HG03565 (cell line): ENCODE measurements at regions not wholly inside any gene's neighbourhood (a gene's known extent, or its start where the extent isn't known, plus 50 kb on each side); places are given as distances from the start of the nearest gene placed in this dataset.
A peak's percentile ranks its signal among the peaks of the same experiment; 100 is the strongest.
"Not testable (repeated sequence)": the region's sequence is repeated elsewhere in the genome, so short reads cannot be mapped to it uniquely, and the experiment has no call there.

Source experiments
- ATAC-seq: cut with Tn5 transposase; IDR thresholded peaks from one replicate; pipeline ENCODE4 v1.9.1; 2021; ENCODE audit warnings: mild to moderate bottlenecking, moderate library complexity; ENCODE audit not compliant: unreplicated experiment

- ATAC-seq, result no peak
Measured at GRCh38 chr1:112855152-112855828, 100.7 kb downstream of the SLC16A1 start.

- not testable (repeated sequence) for ATAC-seq
Measured at GRCh38 chr1:112854368-112854984, 101.5 kb downstream of the SLC16A1 start.

DNA sequence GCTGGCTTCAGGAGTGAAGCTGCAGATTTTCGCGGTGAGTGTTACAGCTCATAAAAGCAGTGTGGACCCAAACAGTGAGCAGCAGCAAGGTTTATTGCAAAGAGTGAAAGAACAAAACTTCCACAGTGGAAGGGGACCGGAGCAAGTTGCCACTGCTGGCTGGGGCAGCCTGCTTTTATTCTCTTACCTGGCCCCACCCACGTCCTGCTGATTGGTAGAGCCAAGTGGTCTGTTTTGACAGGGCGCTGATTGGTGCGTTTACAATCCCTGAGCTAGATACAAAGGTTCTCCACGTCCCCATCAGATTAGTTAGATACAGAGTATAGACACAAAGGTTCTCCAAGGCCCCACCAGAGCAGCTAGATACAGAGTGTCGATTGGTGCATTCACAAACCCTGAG is 102.1 kb downstream of the SLC16A1 start:
- ATAC-seq, result not testable (repeated sequence)

- no peak for ATAC-seq
Measured at GRCh38 chr1:112852934-112853333, 103.1 kb downstream of the SLC16A1 start.

GRCh38 chr1:112852276-112852675 is 103.7 kb downstream of the SLC16A1 start:
- ATAC-seq, result no peak

- ATAC-seq, result no peak
Measured at GRCh38 chr1:112850034-112850757, 105.8 kb downstream of the SLC16A1 start.

DNA sequence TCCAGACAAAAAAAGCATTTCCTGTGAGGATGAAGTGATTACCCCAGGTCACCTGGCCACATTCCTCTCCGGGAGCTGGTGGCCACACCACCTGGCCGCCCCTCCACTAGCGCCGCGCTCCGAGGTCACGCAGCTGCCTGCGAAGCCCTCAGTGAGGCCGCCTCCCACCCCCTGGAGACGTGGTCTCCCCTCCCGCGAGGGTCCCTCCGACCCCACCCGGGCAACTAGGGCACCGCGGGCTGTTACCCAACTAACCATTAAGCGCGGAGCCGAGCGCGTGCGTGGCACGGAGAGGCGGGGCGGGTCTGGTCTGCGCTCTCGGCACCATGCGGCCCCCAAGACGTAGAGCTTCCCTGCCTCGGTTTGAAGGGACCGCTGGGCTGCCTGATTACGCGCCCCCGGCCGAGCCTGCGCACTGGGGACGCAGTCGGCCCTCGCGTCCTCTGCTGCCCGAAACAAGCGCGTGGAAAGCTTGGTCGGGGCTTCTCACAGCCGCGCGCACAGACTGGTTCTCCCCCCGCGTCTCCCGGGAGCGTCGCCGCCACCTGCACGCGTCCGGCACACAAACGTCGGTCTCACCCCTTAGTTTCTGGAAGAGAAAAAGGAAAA is 106.5 kb downstream of the SLC16A1 start:
- ATAC-seq, result no peak

DNA sequence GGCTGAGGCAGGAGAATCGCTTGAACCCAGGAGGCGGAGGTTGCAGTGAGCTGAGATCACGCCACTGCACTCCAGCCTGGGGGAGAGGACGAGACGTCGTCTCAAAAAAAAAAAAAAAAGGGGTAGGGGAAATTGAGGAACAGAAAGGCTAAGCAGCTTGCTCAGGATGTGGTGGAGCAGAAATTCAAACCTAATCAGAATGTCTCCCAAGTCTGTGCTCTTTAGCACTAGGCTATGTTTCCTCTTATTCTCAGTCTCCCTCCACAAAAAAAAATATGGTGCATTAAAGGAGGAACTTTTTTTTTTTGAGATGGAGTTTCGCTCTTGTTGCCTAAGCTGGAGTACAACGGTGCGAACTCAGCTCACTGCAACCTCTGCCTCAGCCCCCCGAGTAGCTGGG is 114.2 kb downstream of the SLC16A1 start:
- ATAC-seq, result no peak

DNA sequence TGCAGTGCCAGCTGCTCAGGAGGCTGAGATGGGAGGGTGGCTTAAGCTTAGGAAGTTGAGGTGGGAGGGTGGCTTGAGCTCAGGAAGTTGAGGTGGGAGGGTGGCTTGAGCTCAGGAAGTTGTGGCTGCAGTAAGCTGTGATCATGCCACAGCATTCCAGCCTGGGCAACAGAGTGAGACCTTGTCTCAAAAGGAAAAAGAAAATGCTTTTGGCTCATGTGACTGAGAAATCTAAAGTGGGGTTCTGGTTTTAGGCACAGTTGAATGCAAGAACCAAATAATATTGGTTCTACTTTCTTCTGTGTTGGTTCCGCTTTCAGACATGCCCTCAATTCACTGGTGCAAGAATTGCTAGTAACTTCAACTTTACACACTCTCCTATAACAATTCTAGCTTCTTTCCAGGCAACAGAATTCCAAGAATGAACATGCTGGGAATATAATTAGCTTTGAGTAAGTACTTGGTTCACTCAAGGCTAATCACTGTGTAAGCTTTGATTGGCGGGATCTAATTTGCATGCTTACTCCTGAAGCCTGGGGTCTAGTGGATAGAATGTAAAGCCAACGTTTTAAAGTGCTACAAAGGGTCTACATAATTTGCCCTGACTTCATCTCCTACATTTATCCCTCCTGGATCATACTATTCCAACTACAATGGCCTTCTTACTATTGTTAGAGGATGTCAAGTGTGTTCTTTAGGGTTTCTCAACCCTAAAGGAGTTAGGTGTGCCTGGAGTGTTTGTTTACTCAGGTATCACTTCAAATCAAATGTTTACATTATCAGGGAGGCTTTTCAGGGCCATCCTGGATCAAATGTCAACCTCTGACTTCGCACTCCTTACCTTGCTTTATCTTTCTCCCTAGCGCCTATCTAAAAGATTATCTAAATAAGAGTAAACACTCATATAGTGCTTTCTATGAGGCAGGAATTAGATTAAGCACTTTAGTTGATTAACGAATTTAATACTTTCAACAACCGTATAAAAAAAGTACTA is 115.1 kb downstream of the SLC16A1 start:
- ATAC-seq, result peak; percentile 57

DNA sequence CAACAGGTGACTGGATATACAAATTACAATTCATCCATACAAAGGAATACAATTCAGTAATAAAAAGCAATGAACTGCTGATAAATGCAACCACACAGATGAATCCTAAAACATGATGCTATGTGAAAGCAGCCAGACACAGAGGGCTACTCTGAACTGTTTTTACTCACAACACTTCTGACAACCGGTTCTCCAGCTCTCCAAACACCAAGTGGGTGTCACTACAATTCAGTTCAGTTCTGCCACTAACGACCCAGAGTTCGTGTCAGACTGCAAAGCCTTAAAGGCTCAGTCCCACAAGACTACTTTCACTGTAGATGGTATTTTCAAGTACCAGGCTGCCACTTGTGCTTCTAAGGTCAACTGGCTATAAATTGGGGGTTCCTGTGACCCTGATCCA is 119.4 kb downstream of the SLC16A1 start:
- no peak for ATAC-seq

DNA sequence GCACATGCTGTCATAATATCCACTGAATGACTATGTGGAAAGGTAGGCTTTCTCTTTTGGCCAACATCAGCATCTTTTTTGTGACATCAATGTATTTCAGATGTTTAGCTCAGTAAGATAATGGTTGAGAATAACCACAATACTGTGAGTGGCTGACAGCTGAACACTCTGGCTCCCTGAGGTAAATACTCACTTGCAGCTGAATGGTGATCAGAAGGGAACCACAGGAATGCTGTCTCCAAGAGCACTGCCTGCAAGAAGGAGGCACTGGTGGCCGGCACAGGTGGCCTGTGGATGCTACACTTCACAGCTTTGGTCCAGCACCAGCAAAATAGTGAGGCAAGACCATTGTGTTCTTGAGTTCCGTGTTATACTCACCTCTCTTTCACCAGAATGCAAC is 118.7 kb upstream of the PPM1J start:
- ATAC-seq, result no peak

- ATAC-seq, result not testable (repeated sequence)
Measured at GRCh38 chr1:112832259-112832658, 117.1 kb upstream of the PPM1J start.

GRCh38 chr1:112829691-112830090 is 114.6 kb upstream of the PPM1J start:
- not testable (repeated sequence) for ATAC-seq

GRCh38 chr1:112828716-112829115 is 113.6 kb upstream of the PPM1J start:
- ATAC-seq, result no peak

GRCh38 chr1:112827391-112827790 is 112.3 kb upstream of the PPM1J start:
- ATAC-seq, result not testable (repeated sequence)

DNA sequence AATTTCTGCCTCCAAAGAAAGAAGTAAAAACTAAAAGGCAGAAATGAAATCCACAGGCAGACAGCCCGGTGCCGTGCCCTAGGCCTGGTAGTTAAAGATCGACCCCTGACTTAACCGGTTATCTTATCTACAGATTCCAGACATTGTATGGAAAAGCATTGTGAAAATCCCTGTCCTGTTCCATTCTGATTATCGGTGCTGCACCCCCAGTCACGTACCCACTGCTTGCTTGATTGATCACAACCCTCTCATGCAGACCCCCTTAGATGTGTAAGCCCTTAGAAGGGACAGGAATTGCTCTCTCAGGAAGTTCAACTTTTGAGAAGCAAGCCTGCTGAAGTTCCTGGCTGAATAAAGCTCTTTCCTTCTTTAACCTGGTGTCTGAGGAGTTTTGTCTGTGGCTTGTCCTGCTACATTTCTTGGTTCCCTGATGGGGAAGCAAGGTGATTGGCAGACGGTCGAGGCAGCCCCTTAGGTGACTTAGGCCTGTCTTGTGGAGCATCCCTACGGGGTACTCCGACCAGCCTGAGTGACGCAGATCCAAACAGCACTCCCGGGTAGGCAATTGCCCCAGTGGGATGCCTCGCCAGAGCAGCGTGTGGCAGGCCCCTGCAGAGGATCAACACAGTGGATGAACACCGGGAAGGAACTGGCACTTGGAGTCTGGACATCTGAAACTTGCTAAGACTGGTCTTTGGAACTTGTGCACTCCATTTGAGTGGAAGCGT is 111.2 kb upstream of the PPM1J start:
- ATAC-seq, result no peak

- not testable (repeated sequence) for ATAC-seq
Measured at GRCh38 chr1:112825563-112826216, 110.6 kb upstream of the PPM1J start.

DNA sequence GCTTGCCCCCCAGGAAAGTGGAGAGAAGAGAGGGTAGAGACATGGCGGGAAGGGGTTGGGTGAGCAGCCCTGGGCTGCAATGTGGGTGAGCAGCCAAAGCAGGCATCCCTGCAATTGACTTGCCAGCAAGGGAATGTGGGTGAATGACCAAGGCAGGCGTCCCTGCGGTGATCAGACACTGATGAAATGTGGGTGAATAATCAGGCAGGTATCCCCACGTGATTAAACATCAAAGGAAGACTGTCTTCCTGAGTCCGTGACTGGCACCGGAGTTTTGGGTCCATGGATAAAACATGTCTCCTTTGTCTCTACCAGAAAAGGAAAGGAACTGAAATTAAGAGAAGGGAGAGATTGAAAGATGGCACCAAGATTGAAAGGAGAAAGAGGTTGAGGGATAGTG is 109.9 kb upstream of the PPM1J start:
- not testable (repeated sequence) for ATAC-seq
